K562 (cell line): ENCODE measurements at regions not wholly inside any gene's neighbourhood (a gene's known extent, or its start where the extent isn't known, plus 50 kb on each side); places are given as distances from the start of the nearest gene placed in this dataset.

Source experiments
- AFF4 ChIP-seq: sonication (generic); formaldehyde crosslinking; IDR thresholded peaks from 2 replicates; pipeline ENCODE4 v1.8.0; 2023; ENCODE audit warnings: mild to moderate bottlenecking, missing genetic modification reagents
- BCOR ChIP-seq: fragments of 450-650 bp; IDR thresholded peaks from 2 replicates; pipeline ENCODE4 v1.6.1; 2016
- BRF1 ChIP-seq: IDR thresholded peaks from 3 replicates; pipeline ENCODE4 v1.6.1; 2011; ENCODE audit warnings: borderline replicate concordance, mild to moderate bottlenecking; ENCODE audit not compliant: insufficient read length; ENCODE audit errors: extremely low read depth
- FOSL1 ChIP-seq: fragments of 200-800 bp; sonication (Bioruptor generic); conservative IDR thresholded peaks from 2 replicates; pipeline ENCODE4 v1.6.1; 2016; ENCODE audit warnings: missing genetic modification characterization, missing compliant biosample characterization
- ILF3 ChIP-seq: fragments of 450-650 bp; IDR thresholded peaks from 2 replicates; pipeline ENCODE4 v1.6.1; 2018; ENCODE audit warnings: antibody characterized with exemption, mild to moderate bottlenecking, moderate library complexity, borderline replicate concordance
- KDM1A ChIP-seq, 2 experiments: fragments of 450-650 bp; IDR thresholded peaks; 2 replicates each; pipeline ENCODE4 v1.6.1; 2016; ENCODE audit warnings: mild to moderate bottlenecking in 2 of 2
- NR4A1 ChIP-seq, 2 experiments: fragments of 250-450 bp in 1 of 2; fragments of 450-650 bp in 1 of 2; sonication (Bioruptor Pico) in 1 of 2; IDR thresholded peaks; 2 replicates each; pipeline versions ENCODE4 v1.4.0 to v1.6.1; 2016 to 2020; ENCODE audit warnings: mild to moderate bottlenecking in 2 of 2, missing compliant biosample characterization in 1 of 2, missing genetic modification characterization in 1 of 2, moderate library complexity in 1 of 2
- RNF219 ChIP-seq: fragments of 250-450 bp; sonication (Bioruptor Pico); IDR thresholded peaks from 2 replicates; pipeline ENCODE4 v1.5.0; 2022; ENCODE audit warnings: mild to moderate bottlenecking
- SMARCC2 ChIP-seq: fragments of 450-650 bp; IDR thresholded peaks from 2 replicates; pipeline ENCODE4 v1.6.1; 2017; ENCODE audit warnings: antibody characterized with exemption, moderate library complexity, mild to moderate bottlenecking, low read depth
- ZNF212 ChIP-seq: fragments of 450-650 bp; formaldehyde crosslinking; IDR thresholded peaks from 2 replicates; pipeline ENCODE4 v1.4.0; 2020; ENCODE audit warnings: mild to moderate bottlenecking

GRCh38 chr7:130869918-130870317 is 135.9 kb upstream of the KLF14 start (continued):
- TF ChIP-seq RNF219 (CRISPR knock-in tag), result no peak
- TF ChIP-seq KDM1A (IDR thresholded peaks at IDR 0.05), result no peak
- no peak for TF ChIP-seq ILF3
- TF ChIP-seq ZNF212 (CRISPR knock-in tag), result no peak
- no peak for TF ChIP-seq NR4A1 (CRISPR knock-in tag; IDR thresholded peaks at IDR 0.05)
- TF ChIP-seq NR4A1 (tag; IDR thresholded peaks at IDR 0.05), result no peak
- no peak for TF ChIP-seq BCOR
- no peak for TF ChIP-seq FOSL1
- no peak for TF ChIP-seq SMARCC2
- no peak for TF ChIP-seq BRF1
- no peak for TF ChIP-seq AFF4 (CRISPR knock-in tag)
- TF ChIP-seq, all 486 proteins: peak for 0
